ENCODE measurements at regions not wholly inside any gene's neighbourhood (a gene's known extent, or its start where the extent isn't known, plus 50 kb on each side); places are given as distances from the start of the nearest gene placed in this dataset.

DNA sequence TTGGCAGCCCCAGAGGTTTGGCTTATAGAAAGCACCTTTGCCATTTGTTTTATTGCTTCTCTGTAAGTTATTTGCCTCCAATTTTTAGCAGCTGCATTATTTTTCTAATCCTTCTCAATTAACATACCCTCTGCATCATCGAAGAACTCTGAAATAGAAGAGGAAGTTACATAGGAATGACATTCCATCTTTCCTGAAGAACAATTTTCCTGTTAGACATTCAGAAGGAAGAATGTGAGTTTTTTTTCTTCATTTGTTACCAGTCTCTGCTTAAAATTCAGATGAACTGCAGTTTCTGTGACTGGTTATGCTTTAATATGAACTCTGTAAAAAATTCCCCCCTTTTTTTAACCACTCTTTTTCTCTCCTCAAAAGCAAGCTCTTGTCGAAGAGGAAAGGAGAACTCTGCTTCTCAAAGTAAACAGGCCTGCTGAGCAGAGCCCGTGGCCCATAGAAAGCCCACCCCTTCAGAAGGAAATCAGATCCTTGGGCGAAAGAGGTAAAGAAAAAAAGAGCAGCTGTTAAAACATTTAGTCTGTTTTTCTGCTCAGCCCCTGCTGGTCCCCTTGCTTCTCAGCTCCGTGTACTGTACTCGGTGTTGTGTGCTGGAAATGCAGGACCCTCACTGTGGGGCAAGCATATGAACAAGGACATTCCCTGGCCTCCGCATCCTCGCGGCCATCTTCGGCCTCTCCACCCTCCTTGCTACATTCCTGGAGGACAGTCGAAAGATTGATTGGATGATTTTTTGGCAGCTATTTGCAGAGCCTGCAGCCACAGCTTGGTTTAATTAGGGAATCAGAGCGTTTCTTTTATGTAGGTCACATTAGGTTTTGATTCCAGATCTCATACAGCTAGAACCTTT is 164.4 kb upstream of the LRIG3 start:
- H3K4me2 ChIP-seq = no peak overlapping the region
- DNase-seq (ENCODE audit: low read depth in 1 of 2, low spot score in 1 of 2) = no peak
- TF ChIP-seq, protein P1, sequence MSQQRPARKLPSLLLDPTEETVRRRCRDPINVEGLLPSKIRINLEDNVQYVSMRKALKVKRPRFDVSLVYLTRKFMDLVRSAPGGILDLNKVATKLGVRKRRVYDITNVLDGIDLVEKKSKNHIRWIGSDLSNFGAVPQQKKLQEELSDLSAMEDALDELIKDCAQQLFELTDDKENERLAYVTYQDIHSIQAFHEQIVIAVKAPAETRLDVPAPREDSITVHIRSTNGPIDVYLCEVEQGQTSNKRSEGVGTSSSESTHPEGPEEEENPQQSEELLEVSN (IDR thresholded peaks at IDR 0.05; ENCODE audit: borderline replicate concordance, low read depth) = no peak
- TF ChIP-seq NR3C1 (IDR thresholded peaks at IDR 0.05) = no peak
- TF ChIP-seq TFCP2L1 (CRISPR knock-in tag; IDR thresholded peaks at IDR 0.05) = no peak
- no peak for TF ChIP-seq SREBF2 (IDR thresholded peaks at IDR 0.05)
- TF ChIP-seq RFX5 (IDR thresholded peaks at IDR 0.05) = no peak
- no peak for TF ChIP-seq HEYL (CRISPR knock-in tag; IDR thresholded peaks at IDR 0.05)
- TF ChIP-seq EHF (CRISPR knock-in tag; IDR thresholded peaks at IDR 0.05) = no peak
- TF ChIP-seq, protein P2, sequence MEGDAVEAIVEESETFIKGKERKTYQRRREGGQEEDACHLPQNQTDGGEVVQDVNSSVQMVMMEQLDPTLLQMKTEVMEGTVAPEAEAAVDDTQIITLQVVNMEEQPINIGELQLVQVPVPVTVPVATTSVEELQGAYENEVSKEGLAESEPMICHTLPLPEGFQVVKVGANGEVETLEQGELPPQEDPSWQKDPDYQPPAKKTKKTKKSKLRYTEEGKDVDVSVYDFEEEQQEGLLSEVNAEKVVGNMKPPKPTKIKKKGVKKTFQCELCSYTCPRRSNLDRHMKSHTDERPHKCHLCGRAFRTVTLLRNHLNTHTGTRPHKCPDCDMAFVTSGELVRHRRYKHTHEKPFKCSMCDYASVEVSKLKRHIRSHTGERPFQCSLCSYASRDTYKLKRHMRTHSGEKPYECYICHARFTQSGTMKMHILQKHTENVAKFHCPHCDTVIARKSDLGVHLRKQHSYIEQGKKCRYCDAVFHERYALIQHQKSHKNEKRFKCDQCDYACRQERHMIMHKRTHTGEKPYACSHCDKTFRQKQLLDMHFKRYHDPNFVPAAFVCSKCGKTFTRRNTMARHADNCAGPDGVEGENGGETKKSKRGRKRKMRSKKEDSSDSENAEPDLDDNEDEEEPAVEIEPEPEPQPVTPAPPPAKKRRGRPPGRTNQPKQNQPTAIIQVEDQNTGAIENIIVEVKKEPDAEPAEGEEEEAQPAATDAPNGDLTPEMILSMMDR (IDR thresholded peaks at IDR 0.05) = no peak
- TF ChIP-seq PHF8 (IDR thresholded peaks at IDR 0.05; ENCODE audit: borderline replicate concordance, low read depth) = no peak
- TF ChIP-seq MYC (IDR thresholded peaks at IDR 0.05; ENCODE audit: borderline replicate concordance, low read length) = no peak
- TF ChIP-seq GATA3 (IDR thresholded peaks at IDR 0.05; ENCODE audit: borderline replicate concordance) = no peak
- no peak for TF ChIP-seq FOXS1 (CRISPR knock-in tag; IDR thresholded peaks at IDR 0.05)
- no peak for TF ChIP-seq FOSB (CRISPR knock-in tag; IDR thresholded peaks at IDR 0.05)
- WGBS (ENCODE audit: missing lambda C conversion rate) = 77% methylated on average over 12 of the region's 12 CpGs
- no peaks in the 10 kb centered on the region for H3K9me3 ChIP-seq
- no peak overlapping the region for H3K27ac ChIP-seq
- no peaks in the 10 kb centered on the region for H3K4me1 ChIP-seq
- no peak for ATAC-seq
- CTCF ChIA-PET = interaction anchor here (0.6 to 5.8 kb wide), 2 partner anchors 545 to 712 kb away, joined by 6 to 29 read pairs; no protein-coding TSS in a partner anchor
- no peak overlapping the region for H3K4me3 ChIP-seq
- POLR2A ChIA-PET = no interaction called here
- FAIRE-seq = no peak

DNA sequence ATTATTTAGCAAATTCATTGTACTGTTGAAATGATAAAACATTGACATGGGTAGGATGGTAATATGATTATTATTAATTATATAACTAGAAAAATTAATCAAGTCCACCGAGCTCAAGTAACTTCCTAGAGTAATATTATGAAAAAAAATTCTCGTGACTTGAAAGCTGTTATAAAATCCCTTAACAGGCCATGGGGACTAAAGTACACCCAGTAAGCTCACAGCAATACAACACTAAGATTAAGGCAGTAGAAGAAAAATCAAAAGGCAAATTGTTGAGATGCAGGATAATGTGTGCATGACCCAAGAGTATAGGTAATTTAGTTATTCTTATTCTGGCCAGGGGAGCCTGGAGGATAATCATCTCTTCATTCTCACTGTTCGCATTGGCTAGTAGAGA is 162.6 kb upstream of the LRIG3 start:
- ATAC-seq (no peak), DNase-seq (ENCODE audit: low read depth in 1 of 2, low spot score in 1 of 2) (no peak), FAIRE-seq (no peak)
- Histone ChIP-seq H3K4me2 (no peak overlapping the region), H3K27ac (no peak overlapping the region), H3K4me3 (no peak overlapping the region), H3K9me3 (no peaks in the 10 kb centered on the region), H3K4me1 (peaks cover 3% of the 10 kb centered on the region; the same call in 1 of the 3 replicates)
- ChIA-PET CTCF (interaction anchor here (1.0 kb wide), 1 partner anchor 14 kb away, joined by 3 read pairs; no protein-coding TSS in a partner anchor), POLR2A (no interaction called here)
- TF ChIP-seq HOXA7 (CRISPR knock-in tag; IDR thresholded peaks at IDR 0.05) = no peak
- TF ChIP-seq POLR2A (IDR thresholded peaks at IDR 0.05; ENCODE audit: low read length) = no peak
- no peak for TF ChIP-seq FOSB (CRISPR knock-in tag; IDR thresholded peaks at IDR 0.05)
- no peak for TF ChIP-seq JUNB (IDR thresholded peaks at IDR 0.05)
- no peak for TF ChIP-seq HEYL (CRISPR knock-in tag; IDR thresholded peaks at IDR 0.05)
- TF ChIP-seq, protein P3, sequence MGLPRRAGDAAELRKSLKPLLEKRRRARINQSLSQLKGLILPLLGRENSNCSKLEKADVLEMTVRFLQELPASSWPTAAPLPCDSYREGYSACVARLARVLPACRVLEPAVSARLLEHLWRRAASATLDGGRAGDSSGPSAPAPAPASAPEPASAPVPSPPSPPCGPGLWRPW (IDR thresholded peaks at IDR 0.05) = no peak
- TF ChIP-seq, protein P4, sequence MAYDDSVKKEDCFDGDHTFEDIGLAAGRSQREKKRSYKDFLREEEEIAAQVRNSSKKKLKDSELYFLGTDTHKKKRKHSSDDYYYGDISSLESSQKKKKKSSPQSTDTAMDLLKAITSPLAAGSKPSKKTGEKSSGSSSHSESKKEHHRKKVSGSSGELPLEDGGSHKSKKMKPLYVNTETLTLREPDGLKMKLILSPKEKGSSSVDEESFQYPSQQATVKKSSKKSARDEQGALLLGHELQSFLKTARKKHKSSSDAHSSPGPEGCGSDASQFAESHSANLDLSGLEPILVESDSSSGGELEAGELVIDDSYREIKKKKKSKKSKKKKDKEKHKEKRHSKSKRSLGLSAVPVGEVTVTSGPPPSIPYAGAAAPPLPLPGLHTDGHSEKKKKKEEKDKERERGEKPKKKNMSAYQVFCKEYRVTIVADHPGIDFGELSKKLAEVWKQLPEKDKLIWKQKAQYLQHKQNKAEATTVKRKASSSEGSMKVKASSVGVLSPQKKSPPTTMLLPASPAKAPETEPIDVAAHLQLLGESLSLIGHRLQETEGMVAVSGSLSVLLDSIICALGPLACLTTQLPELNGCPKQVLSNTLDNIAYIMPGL (CRISPR knock-in tag; IDR thresholded peaks at IDR 0.05; ENCODE audit: borderline replicate concordance) = no peak
- TF ChIP-seq MAFK (IDR thresholded peaks at IDR 0.05; ENCODE audit: partially characterized antibody) = no peak
- no peak for TF ChIP-seq EHF (CRISPR knock-in tag; IDR thresholded peaks at IDR 0.05)
- no peak for TF ChIP-seq KDM5A (IDR thresholded peaks at IDR 0.05)
- TF ChIP-seq, protein P5, sequence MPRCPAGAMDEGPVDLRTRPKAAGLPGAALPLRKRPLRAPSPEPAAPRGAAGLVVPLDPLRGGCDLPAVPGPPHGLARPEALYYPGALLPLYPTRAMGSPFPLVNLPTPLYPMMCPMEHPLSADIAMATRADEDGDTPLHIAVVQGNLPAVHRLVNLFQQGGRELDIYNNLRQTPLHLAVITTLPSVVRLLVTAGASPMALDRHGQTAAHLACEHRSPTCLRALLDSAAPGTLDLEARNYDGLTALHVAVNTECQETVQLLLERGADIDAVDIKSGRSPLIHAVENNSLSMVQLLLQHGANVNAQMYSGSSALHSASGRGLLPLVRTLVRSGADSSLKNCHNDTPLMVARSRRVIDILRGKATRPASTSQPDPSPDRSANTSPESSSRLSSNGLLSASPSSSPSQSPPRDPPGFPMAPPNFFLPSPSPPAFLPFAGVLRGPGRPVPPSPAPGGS (IDR thresholded peaks at IDR 0.05) = no peak
- TF ChIP-seq, protein P2 (IDR thresholded peaks at IDR 0.05) = no peak
- no peak for TF ChIP-seq ZSCAN20 (CRISPR knock-in tag; IDR thresholded peaks at IDR 0.05)
- TF ChIP-seq MAZ (IDR thresholded peaks at IDR 0.05; ENCODE audit: borderline replicate concordance, low read depth, low read length) = no peak
- no peak for TF ChIP-seq TP53 (CRISPR knock-in tag; IDR thresholded peaks at IDR 0.05)
- no peak for TF ChIP-seq ZNF302 (CRISPR knock-in tag; IDR thresholded peaks at IDR 0.05)
- no peak for TF ChIP-seq RCOR1 (IDR thresholded peaks at IDR 0.05; ENCODE audit: low read depth, low read length)
- no peak for TF ChIP-seq PHF8 (IDR thresholded peaks at IDR 0.05; ENCODE audit: borderline replicate concordance, low read depth)
- no peak for TF ChIP-seq SMC3 (IDR thresholded peaks at IDR 0.05)
- no peak for TF ChIP-seq EP300 (IDR thresholded peaks at IDR 0.05)
- WGBS (ENCODE audit: missing lambda C conversion rate) = 65% methylated on average over 3 of the region's 3 CpGs

All from A549 (cell line).